Heart right ventricle (tissue), 16 donors: ENCODE measurements at regions not wholly inside any gene's neighbourhood (a gene's known extent, or its start where the extent isn't known, plus 50 kb on each side); places are given as distances from the start of the nearest gene placed in this dataset.

Source experiments
- ATAC-seq, 8 donors: fragments of 200-7000 bp; cut with Tn5 transposase; one replicate each; pipeline ENCODE4 v1.9.1; 2020; ENCODE audit warnings: mild to moderate bottlenecking in 8 of 8, moderate library complexity in 8 of 8, moderate number of reproducible peaks in 1 of 8
- DNase-seq, 2 donors: peaks; one replicate each; pipeline ENCODE4 v3.0.0-alpha.2; 2020
- H3K27ac ChIP-seq, 10 donors: fragments of 200-600 bp; sonication (generic) in 2 of 10; one replicate each; pipeline versions ENCODE4 v1.5.0 to v1.8.0; 2020 to 2022; ENCODE audit warnings: mild to moderate bottlenecking in 3 of 10
- H3K27me3 ChIP-seq, 7 donors: fragments of 200-600 bp; one replicate each; pipeline ENCODE4 v1.8.0; 2021 to 2022; ENCODE audit warnings: mild to moderate bottlenecking in 2 of 7
- H3K36me3 ChIP-seq, 9 donors: fragments of 200-600 bp; sonication (generic) in 1 of 9; one replicate each; pipeline versions ENCODE4 v1.5.0 to v1.8.0; 2020 to 2022; ENCODE audit warnings: mild to moderate bottlenecking in 2 of 9
- H3K4me1 ChIP-seq, 9 donors: fragments of 200-600 bp; sonication (generic) in 1 of 9; one replicate each; pipeline versions ENCODE4 v1.5.0 to v1.8.0; 2020 to 2022; ENCODE audit warnings: mild to moderate bottlenecking in 4 of 9
- H3K4me3 ChIP-seq, 10 donors: fragments of 200-600 bp; sonication (generic) in 2 of 10; one replicate each; pipeline versions ENCODE4 v1.5.0 to v1.8.0; 2020 to 2022; ENCODE audit warnings: mild to moderate bottlenecking in 7 of 10, moderate library complexity in 2 of 10
- H3K9me3 ChIP-seq, 11 donors: fragments of 200-600 bp in 10 of 11; sonication (generic) in 2 of 11; one replicate each; pipeline versions ENCODE4 v1.5.0 to v1.8.0; 2013 to 2022; ENCODE audit warnings: mild to moderate bottlenecking in 2 of 11, control low read depth in 1 of 11, moderate library complexity in 1 of 11
- CTCF ChIP-seq, 9 donors: fragments of 200-600 bp; sonication (generic) in 2 of 9; IDR thresholded peaks; one replicate each; pipeline versions ENCODE4 v1.5.0 to v1.8.0; 2021 to 2022; ENCODE audit warnings: antibody characterized with exemption in 9 of 9, mild to moderate bottlenecking in 5 of 9, moderate library complexity in 1 of 9
- WGBS, 2 donors: extraction: QIAGEN DNeasy Blood & Tissue Kit; methylation state at CpG; one replicate each; pipeline ENCODE4 v1.1.7; 2013; ENCODE audit warnings: inconsistent platforms in 1 of 2; 5-methylcytosine and 5-hydroxymethylcytosine counted together
- intact Hi-C, 10 donors: fragments of 100-400 bp; cut with DNase I; formaldehyde crosslinking; loops; one replicate each; pipeline versions ENCODE4 v1.11.1 to v1.14.2; 2022
- donor health status: Arrhythmogenic right ventricular cardiomyopathy.
- donor health status: ischemic (EF 13 %, LVEDD 7.1; RV severe dilation, severe dysfunction).
- donor health status: healthy with polysubstance abuse.
- donor health status: DM: no; HTN: yes; CAD: no.
- donor health status: DM: no; HTN: no; CAD: no.
- donor health status: ischemic (EF 25% LVEDD 6.9; RV normal size, moderate dysfunction).
- donor health status: ischemic (EF 25% LVEDD 5.7; RV mildly dilated, moderate dysfunction).
- donor health status: healthy.
- donor health status: DM: yes; HTN: yes; CAD: no.
- donor health status: Ischemic cardiomyopathy.
- donor health status: ischemic (EF 35%, LVEDD 5.7; RV mildly dilated, moderate dysfunction).
- donor health status: nonischemic (EF 11% LVEDD 7.7; RV severe dilation, severe dysfunction).
- donor health status: DM: yes; HTN: yes; CAD: no.
- donor health status: PGD.
- donor health status: ischemic (EF 29% LVEDD 5.4; RV normal size, mild dysfunction).
- donor health status: nonischemic (EF 23%, LVEDD 6.1; RV moderate dilation, normal function).

GRCh38 chr14:29235991-29236390 is 469.4 kb downstream of the FOXG1 start:
- no peak for TF ChIP-seq CTCF (IDR thresholded peaks at IDR 0.05)
- intact Hi-C loops: no loop called here

GRCh38 chr14:29236401-29236800 is 469.8 kb downstream of the FOXG1 start:
- ATAC-seq (no peak), DNase-seq (no peak)
- Histone ChIP-seq H3K27ac (no peak overlapping the region), H3K27me3 (no peaks in the 10 kb centered on the region), H3K9me3 (no peaks in the 10 kb centered on the region), H3K36me3 (no peaks in the 10 kb centered on the region), H3K4me3 (no peak overlapping the region), H3K4me1 (no peaks in the 10 kb centered on the region)
- no peak for TF ChIP-seq CTCF (IDR thresholded peaks at IDR 0.05)
- intact Hi-C loops: no loop called here

More at GRCh38 chr14:29235991-29236390, 469.4 kb downstream of the FOXG1 start:
- DNase-seq: no peak
- 66 to 72% methylated on average over 1 of the region's 1 CpG for WGBS, 2 donors
- Histone ChIP-seq H3K9me3 (no peaks in the 10 kb centered on the region), H3K4me3 (no peak overlapping the region), H3K27ac (no peak overlapping the region), H3K4me1 (no peaks in the 10 kb centered on the region), H3K27me3 (no peaks in the 10 kb centered on the region), H3K36me3 (no peaks in the 10 kb centered on the region)
- no peak for ATAC-seq

- TF ChIP-seq CTCF (IDR thresholded peaks at IDR 0.05): no peak
- Histone ChIP-seq H3K9me3 (no peaks in the 10 kb centered on the region), H3K4me3 (no peak overlapping the region), H3K27ac (no peak overlapping the region), H3K4me1 (no peaks in the 10 kb centered on the region), H3K27me3 (no peaks in the 10 kb centered on the region), H3K36me3 (no peaks in the 10 kb centered on the region)
- intact Hi-C loops: no loop called here
- no peak for DNase-seq
- WGBS, 2 donors: 57 to 78% methylated on average over 2 of the region's 2 CpGs
- ATAC-seq: no peak
These were observed 470.3 kb downstream of the FOXG1 start for GRCh38 chr14:29236848-29237247.

- Histone ChIP-seq H3K27me3 (no peaks in the 10 kb centered on the region), H3K36me3 (no peaks in the 10 kb centered on the region), H3K4me3 (no peak overlapping the region), H3K9me3 (no peaks in the 10 kb centered on the region), H3K4me1 (no peaks in the 10 kb centered on the region), H3K27ac (no peak overlapping the region)
- intact Hi-C loops: no loop called here
- ATAC-seq (no peak), DNase-seq (no peak)
- no peak for TF ChIP-seq CTCF (IDR thresholded peaks at IDR 0.05)
- 66 to 76% methylated on average over 3 of the region's 3 CpGs for WGBS, 2 donors
These were observed 473.5 kb downstream of the FOXG1 start for GRCh38 chr14:29240066-29240465.
